Calu3 (cell line): ENCODE measurements at regions not wholly inside any gene's neighbourhood (a gene's known extent, or its start where the extent isn't known, plus 50 kb on each side); places are given as distances from the start of the nearest gene placed in this dataset.

Experiments
- BruUV-seq: library from RNA; stranded (reverse); fragments of 400-500 nt; replicated peaks from 2 replicates; lab custom pipeline; 2021; lab: Mats Ljungman, UMichigan
- CTCF ChIA-PET: fragments of 300-600 bp; sonication (Branson Sonifier 250); formaldehyde crosslinking; loops from one replicate; lab custom pipeline; 2022; ENCODE audit warnings: antibody characterized with exemption; lab: Charles Lee
- DNase-seq: peaks from one replicate; pipeline ENCODE4 v3.0.0; 2022
- H3K27ac Mint-ChIP-seq: one replicate; pipeline ENCODE4 v1.8.0; 2022; ENCODE audit warnings: mixed read lengths; ENCODE audit not compliant: unreplicated experiment
- H3K27me3 Mint-ChIP-seq: one replicate; pipeline ENCODE4 v1.8.0; 2022; ENCODE audit warnings: mixed read lengths; ENCODE audit not compliant: unreplicated experiment
- H3K36me3 Mint-ChIP-seq: one replicate; pipeline ENCODE4 v1.8.0; 2022; ENCODE audit warnings: mild to moderate bottlenecking, moderate library complexity, mixed read lengths; ENCODE audit not compliant: insufficient read depth, unreplicated experiment
- H3K4me1 Mint-ChIP-seq: one replicate; pipeline ENCODE4 v1.8.0; 2022; ENCODE audit warnings: mild to moderate bottlenecking, low read depth, mixed read lengths; ENCODE audit not compliant: unreplicated experiment
- H3K4me3 Mint-ChIP-seq: one replicate; pipeline ENCODE4 v1.8.0; 2022; ENCODE audit warnings: mild to moderate bottlenecking, low read depth, moderate library complexity, mixed read lengths; ENCODE audit not compliant: unreplicated experiment
- H3K9me3 Mint-ChIP-seq: one replicate; pipeline ENCODE4 v1.8.0; 2022; ENCODE audit warnings: low read depth, mixed read lengths; ENCODE audit not compliant: unreplicated experiment
- CTCF ChIP-seq: fragments of 200-600 bp; IDR thresholded peaks from one replicate; pipeline ENCODE4 v1.8.0; 2022; ENCODE audit warnings: antibody characterized with exemption; ENCODE audit not compliant: unreplicated experiment
- intact Hi-C: fragments of 100-400 bp; cut with micrococcal nuclease; formaldehyde crosslinking; loops from one replicate; pipeline ENCODE4 v1.10.0; 2022; ENCODE audit not compliant: unreplicated experiment

DNA sequence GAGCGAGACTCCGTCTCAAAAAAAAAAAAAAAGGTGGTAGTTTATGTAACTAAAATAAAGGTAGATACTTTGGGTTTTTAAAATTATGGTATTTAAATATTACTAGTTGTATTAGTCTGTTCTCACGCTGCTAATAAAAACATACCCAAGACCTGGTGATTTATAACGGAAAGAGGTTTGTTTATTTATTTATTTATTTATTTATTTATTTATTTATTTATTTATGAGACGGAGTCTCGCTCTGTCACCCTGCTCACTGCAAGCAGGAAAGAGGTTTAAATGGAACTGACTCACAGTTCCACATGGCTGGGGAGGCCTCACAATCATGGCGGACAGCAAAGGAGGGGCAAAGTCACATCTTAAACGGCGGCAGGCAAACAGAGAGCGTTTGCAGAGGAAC lies 196.0 kb downstream of the CALCRL start:
- Mint-ChIP-seq H3K4me1 (no peaks in the 10 kb centered on the region), H3K27me3 (no peaks in the 10 kb centered on the region), H3K36me3 (no peaks in the 10 kb centered on the region), H3K27ac (no peak overlapping the region), H3K4me3 (no peak overlapping the region), H3K9me3 (no peaks in the 10 kb centered on the region)
- no peak for DNase-seq
- CTCF ChIA-PET: interaction anchor here (0.6 kb wide), 1 partner anchor 224 kb away, joined by 5 read pairs; no protein-coding TSS in a partner anchor
- no TSS peak for BruUV-seq
- TF ChIP-seq CTCF: no peak
- intact Hi-C loops: no loop called here

DNA sequence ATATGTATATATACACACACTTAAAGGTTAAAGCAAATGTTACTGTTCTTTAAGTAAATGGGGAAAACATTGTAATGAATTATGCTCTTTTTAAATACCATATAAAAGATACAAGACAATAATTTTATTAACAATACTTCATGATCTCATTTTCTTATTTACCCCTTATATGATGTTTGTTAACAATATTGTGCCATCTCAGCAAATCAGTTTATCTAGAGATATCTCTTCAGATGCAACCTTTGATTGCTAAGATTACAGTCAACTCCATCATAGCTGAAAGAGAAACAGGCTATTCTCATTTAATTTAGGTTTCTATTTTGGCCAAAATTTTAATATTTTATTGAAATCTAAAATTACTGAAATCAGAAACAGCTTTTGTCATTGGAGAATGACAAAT lies 197.9 kb downstream of the CALCRL start:
- BruUV-seq: no TSS peak

DNA sequence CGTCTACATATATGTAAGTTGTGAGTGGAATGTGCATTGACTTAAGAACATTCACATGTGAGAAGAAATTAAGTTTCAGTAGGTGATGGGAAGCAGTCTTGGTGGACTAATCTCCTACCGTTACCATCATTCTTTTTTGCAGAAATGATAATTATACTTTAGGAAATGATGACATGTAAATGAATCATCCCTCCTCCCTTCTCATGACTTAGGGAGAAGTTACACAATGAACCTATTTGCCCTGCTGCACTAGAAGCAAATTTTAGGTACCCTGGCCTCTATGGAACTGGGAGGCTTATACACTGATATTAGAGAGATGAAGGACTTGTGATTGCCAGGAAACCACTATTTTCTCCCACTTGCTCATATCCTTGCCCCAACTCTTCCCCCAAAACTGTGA lies 214.2 kb downstream of the CALCRL start:
- Mint-ChIP-seq H3K27me3 (no peaks in the 10 kb centered on the region), H3K4me1 (no peaks in the 10 kb centered on the region), H3K9me3 (no peaks in the 10 kb centered on the region), H3K36me3 (no peaks in the 10 kb centered on the region), H3K27ac (no peak overlapping the region), H3K4me3 (no peak overlapping the region)
- CTCF ChIA-PET: no interaction called here
- intact Hi-C loops: no loop called here
- DNase-seq: no peak
- TF ChIP-seq CTCF: no peak
- no TSS peak for BruUV-seq

More for the DNA sequence above, 197.9 kb downstream of the CALCRL start:
- Mint-ChIP-seq H3K4me3 (no peak overlapping the region), H3K4me1 (no peaks in the 10 kb centered on the region), H3K9me3 (no peaks in the 10 kb centered on the region), H3K27ac (no peak overlapping the region), H3K27me3 (no peaks in the 10 kb centered on the region), H3K36me3 (no peaks in the 10 kb centered on the region)
- no peak for TF ChIP-seq CTCF
- DNase-seq: no peak
- CTCF ChIA-PET: no interaction called here
- intact Hi-C loops: no loop called here

DNA sequence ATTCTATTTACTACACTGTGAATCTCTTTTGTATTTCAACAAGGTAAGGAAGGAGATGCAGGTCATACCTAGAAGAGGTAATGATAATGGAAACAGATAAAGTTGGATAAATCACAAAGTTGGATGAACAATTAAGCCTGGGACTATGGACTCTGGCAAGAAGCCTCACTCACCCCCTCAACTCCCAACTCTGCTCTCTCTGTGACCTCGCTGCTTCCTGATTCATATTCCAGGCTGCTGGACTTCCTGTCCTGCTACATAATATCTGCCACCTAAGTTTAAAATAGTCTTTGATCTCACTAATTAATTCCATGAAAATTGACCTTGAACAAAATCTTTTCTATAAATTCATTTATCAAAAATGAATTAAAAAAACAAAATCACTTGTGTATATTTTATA lies 215.3 kb downstream of the CALCRL start:
- CTCF ChIA-PET: no interaction called here
- intact Hi-C loops: no loop called here
- H3K27me3 Mint-ChIP-seq: no peaks in the 10 kb centered on the region

More for the DNA sequence above, 215.3 kb downstream of the CALCRL start:
- H3K4me1 Mint-ChIP-seq: no peaks in the 10 kb centered on the region
- no peak for TF ChIP-seq CTCF
- H3K9me3 Mint-ChIP-seq: no peaks in the 10 kb centered on the region
- no TSS peak for BruUV-seq
- H3K27ac Mint-ChIP-seq: no peak overlapping the region
- no peak overlapping the region for H3K4me3 Mint-ChIP-seq
- DNase-seq: no peak
- no peaks in the 10 kb centered on the region for H3K36me3 Mint-ChIP-seq
